ENCODE measurements at regions not wholly inside any gene's neighbourhood (a gene's known extent, or its start where the extent isn't known, plus 50 kb on each side); places are given as distances from the start of the nearest gene placed in this dataset.

DNA sequence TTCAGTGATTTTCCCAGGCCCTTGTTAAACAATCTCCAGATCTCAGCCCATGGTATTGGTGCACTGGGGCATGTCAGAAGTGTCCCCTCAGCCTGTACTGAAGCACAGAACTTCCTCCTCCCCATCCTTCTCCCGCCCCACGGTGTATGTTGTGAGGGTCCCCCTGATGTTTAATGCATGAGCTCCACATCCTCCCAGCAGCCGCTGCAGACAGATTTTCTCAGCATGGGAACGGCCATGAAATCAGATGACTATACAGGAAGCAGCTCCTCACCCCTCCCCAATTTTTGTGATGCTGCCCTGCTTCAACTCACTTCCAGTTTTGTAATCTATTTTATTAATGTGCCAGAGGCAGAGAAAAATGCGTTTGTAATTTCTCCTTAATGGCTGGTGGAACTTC lies 406.0 kb downstream of the MIAT start:
- H3K4me1 ChIP-seq, result peaks cover 0 to 3% (median 0%) of the 10 kb centered on the region in 4 donors
- TF ChIP-seq CTCF (IDR thresholded peaks at IDR 0.05), result no peak
- TF ChIP-seq POLR2A (IDR thresholded peaks at IDR 0.05), result no peak
- no peak for TF ChIP-seq EP300 (IDR thresholded peaks at IDR 0.05)
- no peak for TF ChIP-seq POLR2AphosphoS5 (IDR thresholded peaks at IDR 0.05)

GRCh38 chr22:27063841-27064240 lies 406.5 kb downstream of the MIAT start:
- intact Hi-C loops (cut with DNase I; ENCODE audit: low total_unique reads), result no loop called here
- no peak for TF ChIP-seq CTCF (IDR thresholded peaks at IDR 0.05)
- no peak for TF ChIP-seq EP300 (IDR thresholded peaks at IDR 0.05)
- TF ChIP-seq POLR2AphosphoS5 (IDR thresholded peaks at IDR 0.05), result no peak
- no peak for TF ChIP-seq POLR2A (IDR thresholded peaks at IDR 0.05)
- DNase-seq, result no peak
- Histone ChIP-seq H3K27me3 (peaks cover 0 to 35% (median 3%) of the 10 kb centered on the region in 3 donors), H3K4me1 (peaks cover 0 to 3% (median 0%) of the 10 kb centered on the region in 4 donors), H3K4me3 (no peak overlapping the region), H3K9me3 (no peaks in the 10 kb centered on the region), H3K36me3 (no peaks in the 10 kb centered on the region), H3K27ac (no peak overlapping the region)
- WGBS, 5 donors, result 72 to 83% (median 75%) methylated on average over 2 of the region's 2 CpGs

More for the DNA sequence above, 406.0 kb downstream of the MIAT start:
- Histone ChIP-seq H3K9me3 (no peaks in the 10 kb centered on the region), H3K4me3 (no peak overlapping the region), H3K36me3 (no peaks in the 10 kb centered on the region), H3K27me3 (peaks cover 0 to 31% (median 3%) of the 10 kb centered on the region in 3 donors), H3K27ac (no peak overlapping the region)
- DNase-seq, result peak in 1 of 2 donors; percentile 37
- WGBS, 5 donors, result 30 to 44% (median 39%) methylated on average over 5 of the region's 5 CpGs
- intact Hi-C loops (cut with DNase I; ENCODE audit: low total_unique reads), result no loop called here

- no peak for DNase-seq
- peaks cover 0 to 3% (median 0%) of the 10 kb centered on the region in 4 donors for H3K4me1 ChIP-seq
- WGBS, 5 donors, result 35 to 48% (median 43%) methylated on average over 1 of the region's 1 CpG
- H3K27me3 ChIP-seq, result peaks cover 0 to 36% (median 3%) of the 10 kb centered on the region in 3 donors
- intact Hi-C loops (cut with DNase I; ENCODE audit: low total_unique reads), result no loop called here
- H3K36me3 ChIP-seq, result no peaks in the 10 kb centered on the region
- no peak overlapping the region for H3K27ac ChIP-seq
- no peaks in the 10 kb centered on the region for H3K9me3 ChIP-seq
- TF ChIP-seq CTCF (IDR thresholded peaks at IDR 0.05) (no peak), POLR2AphosphoS5 (IDR thresholded peaks at IDR 0.05) (no peak), POLR2A (IDR thresholded peaks at IDR 0.05) (no peak), EP300 (IDR thresholded peaks at IDR 0.05) (no peak)
- no peak overlapping the region for H3K4me3 ChIP-seq
Measured at GRCh38 chr22:27064386-27064785, 407.0 kb downstream of the MIAT start.

- Histone ChIP-seq H3K36me3 (no peaks in the 10 kb centered on the region), H3K27ac (no peak overlapping the region), H3K9me3 (no peaks in the 10 kb centered on the region), H3K4me1 (peaks cover 0 to 3% (median 0%) of the 10 kb centered on the region in 4 donors), H3K4me3 (no peak overlapping the region), H3K27me3 (peaks cover 0 to 39% (median 3%) of the 10 kb centered on the region in 3 donors)
- 11 to 30% (median 22%) methylated on average over 8 to 9 of the region's 9 CpGs for WGBS, 5 donors
- intact Hi-C loops (cut with DNase I; ENCODE audit: low total_unique reads), result no loop called here
- TF ChIP-seq EP300 (IDR thresholded peaks at IDR 0.05), result no peak
- TF ChIP-seq POLR2AphosphoS5 (IDR thresholded peaks at IDR 0.05), result no peak
- TF ChIP-seq CTCF (IDR thresholded peaks at IDR 0.05), result no peak
- no peak for TF ChIP-seq POLR2A (IDR thresholded peaks at IDR 0.05)
- DNase-seq, result no peak
Measured at GRCh38 chr22:27065279-27065678, 407.9 kb downstream of the MIAT start.

Data from stomach (tissue), 8 donors.